Mesendoderm (in vitro differentiated cells): ENCODE measurements at regions not wholly inside any gene's neighbourhood (a gene's known extent, or its start where the extent isn't known, plus 50 kb on each side); places are given as distances from the start of the nearest gene placed in this dataset.

ENCODE experiments used
- DNase-seq: peaks from one replicate; pipeline ENCODE4 v3.0.0; 2013
- H2AK5ac ChIP-seq: 2 replicates; pipeline ENCODE4 v1.6.1; 2013; ENCODE audit warnings: low read length, inconsistent platforms
- H2BK120ac ChIP-seq: 2 replicates; pipeline ENCODE4 v1.6.1; 2013; ENCODE audit warnings: low read depth, mild to moderate bottlenecking, low read length, moderate library complexity, mixed read lengths
- H2BK15ac ChIP-seq: replicated peaks from 2 replicates; pipeline ENCODE4 v1.6.1; 2013; ENCODE audit warnings: low read depth, mild to moderate bottlenecking, moderate library complexity
- H2BK5ac ChIP-seq: 2 replicates; pipeline ENCODE4 v1.6.1; 2013; ENCODE audit warnings: low read length, inconsistent platforms
- H3K18ac ChIP-seq: 2 replicates; pipeline ENCODE4 v1.6.1; 2013; ENCODE audit warnings: mild to moderate bottlenecking, low read length, mixed read lengths
- H3K23ac ChIP-seq: one replicate; pipeline ENCODE4 v1.6.1; 2013; ENCODE audit warnings: low read length
- H3K27ac ChIP-seq: 2 replicates; pipeline ENCODE4 v1.5.1; 2013; ENCODE audit warnings: low read depth, mild to moderate bottlenecking, inconsistent platforms, low read length, moderate library complexity
- H3K27me3 ChIP-seq: 2 replicates; pipeline ENCODE4 v1.6.1; 2013; ENCODE audit warnings: low read length, control low read depth, mild to moderate bottlenecking, inconsistent platforms; ENCODE audit not compliant: insufficient read depth, poor library complexity
- H3K36me3 ChIP-seq: 2 replicates; pipeline ENCODE4 v1.6.1; 2013; ENCODE audit warnings: low read length, inconsistent platforms; ENCODE audit not compliant: control insufficient read depth, insufficient read depth
- H3K4ac ChIP-seq: one replicate; pipeline ENCODE4 v1.6.1; 2013; ENCODE audit warnings: low read depth, mild to moderate bottlenecking, low read length, moderate library complexity
- H3K4me1 ChIP-seq: 2 replicates; pipeline ENCODE4 v1.6.1; 2013; ENCODE audit warnings: low read depth, low read length, inconsistent platforms; ENCODE audit not compliant: control insufficient read depth
- H3K4me2 ChIP-seq: 2 replicates; pipeline ENCODE4 v1.6.1; 2013; ENCODE audit warnings: low read length
- H3K4me3 ChIP-seq: 2 replicates; pipeline ENCODE4 v1.5.1; 2013; ENCODE audit warnings: mild to moderate bottlenecking, low read length
- H3K56ac ChIP-seq: one replicate; pipeline ENCODE4 v1.6.1; 2013; ENCODE audit warnings: low read length
- H3K79me1 ChIP-seq: 2 replicates; pipeline ENCODE4 v1.6.1; 2013; ENCODE audit warnings: low read length, inconsistent platforms
- H3K79me2 ChIP-seq: 2 replicates; pipeline ENCODE4 v1.6.1; 2013; ENCODE audit warnings: mild to moderate bottlenecking, low read length; ENCODE audit not compliant: control insufficient read depth, insufficient read depth
- H3K9ac ChIP-seq: 2 replicates; pipeline ENCODE4 v1.6.1; 2013; ENCODE audit warnings: low read length, inconsistent platforms
- H4K5ac ChIP-seq: one replicate; pipeline ENCODE4 v1.6.1; 2013; ENCODE audit warnings: low read length
- H4K8ac ChIP-seq: one replicate; pipeline ENCODE4 v1.6.1; 2013; ENCODE audit warnings: low read depth, mild to moderate bottlenecking, control low read depth, low read length, moderate library complexity
- whole genome bisulfite sequencing: extraction: QIAGEN DNeasy Blood & Tissue Kit; methylation state at CpG from one replicate; pipeline ENCODE4 v1.1.7; 2013; ENCODE audit warnings: low lambda C conversion rate, missing lambda C conversion rate; ENCODE audit not compliant: insufficient coverage; ENCODE audit errors: extremely low coverage; 5-methylcytosine and 5-hydroxymethylcytosine counted together

DNA sequence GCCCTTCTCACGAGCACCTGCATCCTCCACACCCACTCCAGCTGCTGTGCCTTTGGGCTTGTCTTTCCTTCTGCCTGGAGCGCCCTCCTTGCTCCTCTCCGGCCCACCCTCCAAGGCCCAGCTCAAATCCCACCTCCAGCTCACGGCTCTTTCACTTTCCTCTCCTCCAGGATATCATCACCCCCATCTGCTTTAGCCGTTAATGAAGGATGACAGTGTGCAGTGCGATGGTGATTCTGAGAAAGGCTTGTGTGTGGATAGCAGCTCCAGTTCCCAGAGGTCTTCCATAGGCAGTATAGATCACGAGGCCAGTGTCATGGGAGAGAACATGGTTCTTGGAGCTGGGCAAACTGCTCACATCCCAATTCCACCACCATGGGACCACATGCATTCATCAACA is 237.4 kb downstream of the TLE3 start:
- H3K4me3 ChIP-seq, result no peak overlapping the region
- no peak overlapping the region for H2BK15ac ChIP-seq
- H2BK120ac ChIP-seq, result no peak overlapping the region
- no peak overlapping the region for H3K27ac ChIP-seq
- no peak overlapping the region for H3K18ac ChIP-seq
- WGBS, result no CpG with 5 or more reads among the region's 7 CpGs
- no peaks in the 10 kb centered on the region for H3K36me3 ChIP-seq
- H3K4me2 ChIP-seq, result no peak overlapping the region
- no peaks in the 10 kb centered on the region for H3K79me2 ChIP-seq
- no peak overlapping the region for H3K4ac ChIP-seq
- H3K23ac ChIP-seq, result no peak overlapping the region
- no peaks in the 10 kb centered on the region for H3K27me3 ChIP-seq
- H2AK5ac ChIP-seq, result no peak overlapping the region
- no peak overlapping the region for H3K9ac ChIP-seq
- no peak overlapping the region for H2BK5ac ChIP-seq
- no peak overlapping the region for H4K8ac ChIP-seq
- no peaks in the 10 kb centered on the region for H3K79me1 ChIP-seq
- no peak for DNase-seq
- H4K5ac ChIP-seq, result no peak overlapping the region
- no peak overlapping the region for H3K56ac ChIP-seq
- peaks cover 24% of the 10 kb centered on the region for H3K4me1 ChIP-seq

- Histone ChIP-seq H3K4me3 (no peak overlapping the region), H3K56ac (peak overlapping the region; percentile 69), H2BK5ac (no peak overlapping the region), H3K79me2 (no peaks in the 10 kb centered on the region), H3K4me2 (no peak overlapping the region), H3K4me1 (peaks cover 21% of the 10 kb centered on the region), H3K4ac (peak overlapping the region; percentile 56), H3K18ac (peak overlapping the region; percentile 10), H2BK15ac (no peak overlapping the region), H3K36me3 (no peaks in the 10 kb centered on the region), H3K9ac (no peak overlapping the region), H3K23ac (no peak overlapping the region), H2AK5ac (peak overlapping the region; percentile 90), H4K5ac (no peak overlapping the region), H4K8ac (no peak overlapping the region), H3K27me3 (no peaks in the 10 kb centered on the region), H3K79me1 (no peaks in the 10 kb centered on the region), H3K27ac (peak overlapping the region; percentile 21), H2BK120ac (no peak overlapping the region)
- no peak for DNase-seq
- no CpG with 5 or more reads among the region's 9 CpGs for WGBS
These were observed 236.8 kb downstream of the TLE3 start for GRCh38 chr15:69860921-69861320.

GRCh38 chr15:69861331-69862171 is 236.2 kb downstream of the TLE3 start:
- Histone ChIP-seq H4K5ac (no peak overlapping the region), H3K4me1 (peaks cover 21% of the 10 kb centered on the region), H3K79me2 (no peaks in the 10 kb centered on the region), H3K4ac (peak overlapping the region; percentile 56), H3K23ac (no peak overlapping the region), H3K9ac (no peak overlapping the region), H4K8ac (no peak overlapping the region), H2BK15ac (no peak overlapping the region), H3K27me3 (no peaks in the 10 kb centered on the region), H3K4me2 (no peak overlapping the region), H3K4me3 (no peak overlapping the region), H3K36me3 (no peaks in the 10 kb centered on the region), H2BK5ac (peak overlapping the region; percentile 67), H3K79me1 (no peaks in the 10 kb centered on the region), H2AK5ac (peak overlapping the region; percentile 90), H3K18ac (peak overlapping the region; percentile 10), H3K56ac (peak overlapping the region; percentile 69), H3K27ac (peak overlapping the region; percentile 21), H2BK120ac (no peak overlapping the region)
- no CpG with 5 or more reads among the region's 8 CpGs for WGBS
- peak; percentile 93 for DNase-seq

- peak overlapping the region; percentile 26 for H2BK5ac ChIP-seq
- H3K27ac ChIP-seq, result peak overlapping the region; percentile 37
- H2BK15ac ChIP-seq, result no peak overlapping the region
- H3K4me1 ChIP-seq, result peaks cover 19% of the 10 kb centered on the region
- H3K23ac ChIP-seq, result no peak overlapping the region
- H3K4me3 ChIP-seq, result no peak overlapping the region
- H4K8ac ChIP-seq, result no peak overlapping the region
- H3K36me3 ChIP-seq, result no peaks in the 10 kb centered on the region
- H3K56ac ChIP-seq, result peak overlapping the region; percentile 59
- H2BK120ac ChIP-seq, result no peak overlapping the region
- no CpG with 5 or more reads among the region's 4 CpGs for WGBS
- H3K27me3 ChIP-seq, result no peaks in the 10 kb centered on the region
- no peaks in the 10 kb centered on the region for H3K79me2 ChIP-seq
- peak overlapping the region; percentile 16 for H3K18ac ChIP-seq
- no peak overlapping the region for H2AK5ac ChIP-seq
- H4K5ac ChIP-seq, result peak overlapping the region; percentile 10
- peak; percentile 26 for DNase-seq
- H3K4me2 ChIP-seq, result no peak overlapping the region
- H3K4ac ChIP-seq, result no peak overlapping the region
- no peaks in the 10 kb centered on the region for H3K79me1 ChIP-seq
- H3K9ac ChIP-seq, result no peak overlapping the region
These were observed 235.2 kb downstream of the TLE3 start for GRCh38 chr15:69862540-69862939.

- H3K56ac ChIP-seq, result peak overlapping the region; percentile 45
- H3K18ac ChIP-seq, result no peak overlapping the region
- H2BK15ac ChIP-seq, result no peak overlapping the region
- no peak overlapping the region for H4K5ac ChIP-seq
- H3K4me1 ChIP-seq, result peaks cover 12% of the 10 kb centered on the region
- no peak for DNase-seq
- no peak overlapping the region for H3K9ac ChIP-seq
- H3K27ac ChIP-seq, result no peak overlapping the region
- H2AK5ac ChIP-seq, result no peak overlapping the region
- peak overlapping the region; percentile 28 for H2BK5ac ChIP-seq
- H3K36me3 ChIP-seq, result no peaks in the 10 kb centered on the region
- H3K79me1 ChIP-seq, result no peaks in the 10 kb centered on the region
- H3K27me3 ChIP-seq, result no peaks in the 10 kb centered on the region
- H3K4ac ChIP-seq, result no peak overlapping the region
- H3K79me2 ChIP-seq, result no peaks in the 10 kb centered on the region
- no peak overlapping the region for H2BK120ac ChIP-seq
- H3K4me3 ChIP-seq, result no peak overlapping the region
- H3K23ac ChIP-seq, result no peak overlapping the region
- WGBS, result no CpG with 5 or more reads among the region's 2 CpGs
- no peak overlapping the region for H4K8ac ChIP-seq
- H3K4me2 ChIP-seq, result no peak overlapping the region
These were observed 234.3 kb downstream of the TLE3 start for GRCh38 chr15:69863446-69863845.
